Endothelial cell (in vitro differentiated cells): ENCODE measurements at regions not wholly inside any gene's neighbourhood (a gene's known extent, or its start where the extent isn't known, plus 50 kb on each side); places are given as distances from the start of the nearest gene placed in this dataset.

Experiments used
- DNase-seq: peaks from one replicate; pipeline ENCODE4 v3.0.0; 2021; ENCODE audit warnings: low spot score
- H3K27ac Mint-ChIP-seq: one replicate; pipeline ENCODE4 v1.8.0; 2021; ENCODE audit warnings: mixed read lengths, inconsistent platforms; ENCODE audit not compliant: unreplicated experiment
- H3K27me3 Mint-ChIP-seq: one replicate; pipeline ENCODE4 v1.8.0; 2021; ENCODE audit warnings: mild to moderate bottlenecking, moderate library complexity, mixed read lengths, inconsistent platforms; ENCODE audit not compliant: unreplicated experiment
- H3K36me3 Mint-ChIP-seq: one replicate; pipeline ENCODE4 v1.8.0; 2021; ENCODE audit warnings: mild to moderate bottlenecking, low read depth, mixed read lengths, inconsistent platforms; ENCODE audit not compliant: unreplicated experiment
- H3K4me1 Mint-ChIP-seq: one replicate; pipeline ENCODE4 v1.8.0; 2021; ENCODE audit warnings: mild to moderate bottlenecking, mixed read lengths, inconsistent platforms; ENCODE audit not compliant: unreplicated experiment
- H3K4me3 Mint-ChIP-seq: one replicate; pipeline ENCODE4 v1.8.0; 2021; ENCODE audit warnings: mild to moderate bottlenecking, mixed read lengths, inconsistent platforms; ENCODE audit not compliant: unreplicated experiment
- H3K9me3 Mint-ChIP-seq: one replicate; pipeline ENCODE4 v1.8.0; 2021; ENCODE audit warnings: mixed read lengths, inconsistent platforms; ENCODE audit not compliant: unreplicated experiment
- TF ChIP-seq, protein P1 (sequence below): fragments of 200-600 bp; sonication (generic); IDR thresholded peaks from one replicate; pipeline ENCODE4 v1.5.0; 2021; ENCODE audit warnings: antibody characterized with exemption; ENCODE audit not compliant: unreplicated experiment

- TF ChIP-seq, protein P1, sequence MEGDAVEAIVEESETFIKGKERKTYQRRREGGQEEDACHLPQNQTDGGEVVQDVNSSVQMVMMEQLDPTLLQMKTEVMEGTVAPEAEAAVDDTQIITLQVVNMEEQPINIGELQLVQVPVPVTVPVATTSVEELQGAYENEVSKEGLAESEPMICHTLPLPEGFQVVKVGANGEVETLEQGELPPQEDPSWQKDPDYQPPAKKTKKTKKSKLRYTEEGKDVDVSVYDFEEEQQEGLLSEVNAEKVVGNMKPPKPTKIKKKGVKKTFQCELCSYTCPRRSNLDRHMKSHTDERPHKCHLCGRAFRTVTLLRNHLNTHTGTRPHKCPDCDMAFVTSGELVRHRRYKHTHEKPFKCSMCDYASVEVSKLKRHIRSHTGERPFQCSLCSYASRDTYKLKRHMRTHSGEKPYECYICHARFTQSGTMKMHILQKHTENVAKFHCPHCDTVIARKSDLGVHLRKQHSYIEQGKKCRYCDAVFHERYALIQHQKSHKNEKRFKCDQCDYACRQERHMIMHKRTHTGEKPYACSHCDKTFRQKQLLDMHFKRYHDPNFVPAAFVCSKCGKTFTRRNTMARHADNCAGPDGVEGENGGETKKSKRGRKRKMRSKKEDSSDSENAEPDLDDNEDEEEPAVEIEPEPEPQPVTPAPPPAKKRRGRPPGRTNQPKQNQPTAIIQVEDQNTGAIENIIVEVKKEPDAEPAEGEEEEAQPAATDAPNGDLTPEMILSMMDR, result no peak
- no peak for DNase-seq
- Mint-ChIP-seq H3K4me3 (no peak overlapping the region), H3K9me3 (no peaks in the 10 kb centered on the region), H3K36me3 (no peaks in the 10 kb centered on the region), H3K27me3 (peaks cover 2% of the 10 kb centered on the region), H3K27ac (no peak overlapping the region), H3K4me1 (peaks cover 27% of the 10 kb centered on the region)
These were observed 326.6 kb downstream of the MZT1 start for GRCh38 chr13:72400856-72401255.

DNA sequence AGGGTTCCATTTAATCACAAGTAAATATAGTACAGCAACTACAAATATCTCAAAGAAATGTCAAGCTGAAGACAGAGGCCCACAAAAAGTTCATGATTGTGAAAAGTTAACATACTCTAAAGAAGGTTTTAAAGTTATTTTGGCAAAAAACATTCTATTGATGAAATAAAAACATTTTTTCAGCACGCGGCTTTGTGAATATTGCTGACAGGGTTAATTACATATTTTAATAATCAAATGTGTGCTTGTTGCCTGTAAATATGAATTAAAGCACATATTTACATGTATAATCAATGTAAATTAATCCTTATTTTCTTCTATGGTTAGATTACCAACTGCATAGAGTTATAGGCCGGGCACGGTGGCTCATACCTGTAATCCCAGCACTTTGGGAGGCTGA, 328.1 kb downstream of the MZT1 start:
- DNase-seq, result no peak
- TF ChIP-seq, protein P1, result no peak
- Mint-ChIP-seq H3K4me1 (peaks cover 27% of the 10 kb centered on the region), H3K4me3 (no peak overlapping the region), H3K9me3 (no peaks in the 10 kb centered on the region), H3K36me3 (no peaks in the 10 kb centered on the region), H3K27ac (no peak overlapping the region), H3K27me3 (peaks cover 2% of the 10 kb centered on the region)

DNA sequence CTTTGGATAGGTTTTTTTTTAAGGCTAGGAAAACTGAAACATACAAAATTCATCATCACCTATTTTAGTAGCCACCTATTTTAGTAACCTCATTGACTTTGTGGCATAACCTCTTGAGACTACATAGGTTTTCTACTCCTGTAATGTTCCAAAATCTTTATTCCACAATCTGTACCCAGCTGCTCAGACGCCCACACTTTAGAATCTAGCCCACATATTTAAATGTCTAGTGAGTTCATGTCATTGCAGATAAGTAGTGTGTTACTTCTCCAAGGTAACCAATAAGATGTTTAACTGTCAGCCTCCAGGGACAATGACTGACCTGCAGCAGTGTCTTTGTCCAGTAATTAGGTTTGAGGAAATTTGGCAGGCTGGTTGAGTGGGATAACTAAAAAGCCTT, 330.2 kb downstream of the MZT1 start:
- H3K36me3 Mint-ChIP-seq, result no peaks in the 10 kb centered on the region
- H3K27me3 Mint-ChIP-seq, result peaks cover 5% of the 10 kb centered on the region
- H3K9me3 Mint-ChIP-seq, result no peaks in the 10 kb centered on the region
- H3K27ac Mint-ChIP-seq, result no peak overlapping the region
- H3K4me3 Mint-ChIP-seq, result no peak overlapping the region
- peaks cover 23% of the 10 kb centered on the region for H3K4me1 Mint-ChIP-seq
- TF ChIP-seq, protein P1, result no peak
- no peak for DNase-seq

GRCh38 chr13:72390909-72391308, 336.5 kb downstream of the MZT1 start:
- Mint-ChIP-seq H3K27ac (no peak overlapping the region), H3K4me3 (no peak overlapping the region), H3K36me3 (no peaks in the 10 kb centered on the region), H3K4me1 (no peaks in the 10 kb centered on the region), H3K27me3 (peaks cover 2% of the 10 kb centered on the region), H3K9me3 (no peaks in the 10 kb centered on the region)
- no peak for DNase-seq
- TF ChIP-seq, protein P1, result no peak

GRCh38 chr13:72386138-72386684, 341.2 kb downstream of the MZT1 start:
- H3K4me1 Mint-ChIP-seq, result peaks cover 5% of the 10 kb centered on the region
- no peaks in the 10 kb centered on the region for H3K27me3 Mint-ChIP-seq
- H3K36me3 Mint-ChIP-seq, result no peaks in the 10 kb centered on the region
- no peak overlapping the region for H3K4me3 Mint-ChIP-seq
- DNase-seq, result no peak
- TF ChIP-seq, protein P1, result no peak
- no peaks in the 10 kb centered on the region for H3K9me3 Mint-ChIP-seq
- H3K27ac Mint-ChIP-seq, result no peak overlapping the region
